Stimulated activated CD8-positive, alpha-beta memory T cell treated with anti-CD3 and anti-CD28 coated beads, Interleukin-4, amount 100 ng/mL, for 4 hours (primary cell): ENCODE measurements at regions not wholly inside any gene's neighbourhood (a gene's known extent, or its start where the extent isn't known, plus 50 kb on each side); places are given as distances from the start of the nearest gene placed in this dataset.
"Not testable (repeated sequence)": the region's sequence is repeated elsewhere in the genome, so short reads cannot be mapped to it uniquely, and the experiment has no call there.

ENCODE experiments used
- DNase-seq, 2 donors: peaks; one replicate each; pipeline ENCODE4 v3.0.0-alpha.2; 2020; ENCODE audit warnings: low read depth in 2 of 2, low spot score in 1 of 2

GRCh38 chr9:40939201-40939887 lies 189.1 kb downstream of the FOXD4L6 start:
- not testable (repeated sequence) for DNase-seq

- no peak for DNase-seq
These were observed 193.1 kb downstream of the FOXD4L6 start for GRCh38 chr9:40935336-40935735.

GRCh38 chr9:40934480-40934879 lies 194.0 kb downstream of the FOXD4L6 start:
- not testable (repeated sequence) for DNase-seq

- not testable (repeated sequence) for DNase-seq
These were observed 198.1 kb downstream of the FOXD4L6 start for GRCh38 chr9:40930426-40930825.

GRCh38 chr9:40929488-40929845 lies 199.0 kb downstream of the FOXD4L6 start:
- DNase-seq: not testable (repeated sequence)

GRCh38 chr9:40928803-40929487 lies 199.5 kb downstream of the FOXD4L6 start:
- no peak for DNase-seq

GRCh38 chr9:40927851-40928802 lies 200.4 kb downstream of the FOXD4L6 start:
- DNase-seq: no peak

- DNase-seq: no peak
These were observed 201.2 kb downstream of the FOXD4L6 start for GRCh38 chr9:40927260-40927631.

GRCh38 chr9:40926404-40927259 lies 201.8 kb downstream of the FOXD4L6 start:
- no peak for DNase-seq

- no peak for DNase-seq
These were observed 203.3 kb downstream of the FOXD4L6 start for GRCh38 chr9:40925149-40925548.

GRCh38 chr9:40916399-40916783 lies 212.1 kb downstream of the FOXD4L6 start:
- DNase-seq: not testable (repeated sequence)

- not testable (repeated sequence) for DNase-seq
These were observed 212.7 kb downstream of the FOXD4L6 start for GRCh38 chr9:40915660-40916398.

- DNase-seq: no peak
These were observed 213.5 kb downstream of the FOXD4L6 start for GRCh38 chr9:40914772-40915659.

GRCh38 chr9:40913928-40914673 lies 214.4 kb downstream of the FOXD4L6 start:
- DNase-seq: no peak

GRCh38 chr9:40913096-40913719 lies 215.3 kb downstream of the FOXD4L6 start:
- no peak for DNase-seq

GRCh38 chr9:40912679-40913078 lies 215.8 kb downstream of the FOXD4L6 start:
- not testable (repeated sequence) for DNase-seq

- no peak for DNase-seq
These were observed 216.8 kb downstream of the FOXD4L6 start for GRCh38 chr9:40911647-40912046.

- not testable (repeated sequence) for DNase-seq
These were observed 217.5 kb downstream of the FOXD4L6 start for GRCh38 chr9:40910995-40911394.
